Urinary bladder (tissue), 3 donors: ENCODE measurements at regions not wholly inside any gene's neighbourhood (a gene's known extent, or its start where the extent isn't known, plus 50 kb on each side); places are given as distances from the start of the nearest gene placed in this dataset.

Experiments used
- DNase-seq: peaks from one replicate; pipeline ENCODE4 v3.0.0-alpha.2; 2015; ENCODE audit errors: extremely low spot score
- H3K27ac ChIP-seq: one replicate; pipeline ENCODE4 v1.5.1; 2013; ENCODE audit warnings: low read depth, mild to moderate bottlenecking, moderate library complexity
- H3K36me3 ChIP-seq: one replicate; pipeline ENCODE4 v1.6.1; 2013; ENCODE audit warnings: mild to moderate bottlenecking, moderate library complexity; ENCODE audit not compliant: insufficient read depth
- H3K4me1 ChIP-seq: one replicate; pipeline ENCODE4 v1.6.1; 2013; ENCODE audit warnings: mild to moderate bottlenecking, moderate library complexity; ENCODE audit not compliant: insufficient read depth
- H3K4me3 ChIP-seq: one replicate; pipeline ENCODE4 v1.5.1; 2013; ENCODE audit warnings: low read depth, low read length
- WGBS: extraction: QIAGEN DNeasy Blood & Tissue Kit; methylation state at CpG from one replicate; pipeline ENCODE4 v1.1.7; 2013; 5-methylcytosine and 5-hydroxymethylcytosine counted together
- donor health status: healthy with polysubstance abuse.
- donor health status: healthy.

- H3K4me3 ChIP-seq: no peak overlapping the region
- H3K4me1 ChIP-seq: no peaks in the 10 kb centered on the region
- H3K36me3 ChIP-seq: no peaks in the 10 kb centered on the region
- no peak for DNase-seq
- H3K27ac ChIP-seq: no peak overlapping the region
These were observed 195.9 kb upstream of the PMFBP1 start for GRCh38 chr16:72367851-72368250.

- WGBS: 58% methylated on average over 3 of the region's 3 CpGs
- Histone ChIP-seq H3K27ac (no peak overlapping the region), H3K36me3 (no peaks in the 10 kb centered on the region), H3K4me3 (no peak overlapping the region), H3K4me1 (no peaks in the 10 kb centered on the region)
- no peak for DNase-seq
These were observed 191.0 kb upstream of the PMFBP1 start for GRCh38 chr16:72362973-72363372.

GRCh38 chr16:72362476-72362875, 190.5 kb upstream of the PMFBP1 start:
- Histone ChIP-seq H3K4me1 (no peaks in the 10 kb centered on the region), H3K36me3 (no peaks in the 10 kb centered on the region), H3K27ac (no peak overlapping the region), H3K4me3 (no peak overlapping the region)
- 89% methylated on average over 4 of the region's 4 CpGs for WGBS
- DNase-seq: no peak

GRCh38 chr16:72357910-72358309, 186.0 kb upstream of the PMFBP1 start:
- Histone ChIP-seq H3K27ac (no peak overlapping the region), H3K4me1 (no peaks in the 10 kb centered on the region), H3K36me3 (no peaks in the 10 kb centered on the region), H3K4me3 (no peak overlapping the region)
- WGBS: 49% methylated on average over 6 of the region's 6 CpGs
- no peak for DNase-seq

GRCh38 chr16:72355561-72355960, 183.6 kb upstream of the PMFBP1 start:
- no peak for DNase-seq
- H3K27ac ChIP-seq: no peak overlapping the region
- 95% methylated on average over 2 of the region's 2 CpGs for WGBS
- H3K4me1 ChIP-seq: no peaks in the 10 kb centered on the region
- no peaks in the 10 kb centered on the region for H3K36me3 ChIP-seq
- no peak overlapping the region for H3K4me3 ChIP-seq

GRCh38 chr16:72349719-72350118, 177.8 kb upstream of the PMFBP1 start:
- Histone ChIP-seq H3K36me3 (no peaks in the 10 kb centered on the region), H3K4me3 (no peak overlapping the region), H3K4me1 (no peaks in the 10 kb centered on the region), H3K27ac (no peak overlapping the region)
- WGBS: 89% methylated on average over 3 of the region's 3 CpGs
- no peak for DNase-seq

GRCh38 chr16:72332926-72333325, 161.0 kb upstream of the PMFBP1 start:
- Histone ChIP-seq H3K4me1 (no peaks in the 10 kb centered on the region), H3K36me3 (no peaks in the 10 kb centered on the region), H3K4me3 (no peak overlapping the region), H3K27ac (no peak overlapping the region)
- DNase-seq: no peak
- WGBS: 71% methylated on average over 2 of the region's 2 CpGs

- no peak overlapping the region for H3K27ac ChIP-seq
- no peaks in the 10 kb centered on the region for H3K4me1 ChIP-seq
- no peaks in the 10 kb centered on the region for H3K36me3 ChIP-seq
- 88% methylated on average over 7 of the region's 7 CpGs for WGBS
- DNase-seq: no peak
- H3K4me3 ChIP-seq: no peak overlapping the region
These were observed 152.6 kb upstream of the PMFBP1 start for GRCh38 chr16:72324578-72324977.

- H3K27ac ChIP-seq: no peak overlapping the region
- no peaks in the 10 kb centered on the region for H3K4me1 ChIP-seq
- DNase-seq: no peak
- 24% methylated on average over 2 of the region's 2 CpGs for WGBS
- no peak overlapping the region for H3K4me3 ChIP-seq
- H3K36me3 ChIP-seq: no peaks in the 10 kb centered on the region
These were observed 145.5 kb upstream of the PMFBP1 start for GRCh38 chr16:72317446-72317845.

- no peak for DNase-seq
- Histone ChIP-seq H3K4me1 (no peaks in the 10 kb centered on the region), H3K36me3 (no peaks in the 10 kb centered on the region), H3K4me3 (no peak overlapping the region), H3K27ac (no peak overlapping the region)
- 73% methylated on average over 2 of the region's 2 CpGs for WGBS
These were observed 141.9 kb upstream of the PMFBP1 start for GRCh38 chr16:72313903-72314302.

- Histone ChIP-seq H3K36me3 (no peaks in the 10 kb centered on the region), H3K4me1 (no peaks in the 10 kb centered on the region), H3K4me3 (no peak overlapping the region), H3K27ac (no peak overlapping the region)
- DNase-seq: no peak
- WGBS: 33% methylated on average over 4 of the region's 4 CpGs
These were observed 140.9 kb upstream of the PMFBP1 start for GRCh38 chr16:72312828-72313227.

- Histone ChIP-seq H3K4me1 (no peaks in the 10 kb centered on the region), H3K4me3 (no peak overlapping the region), H3K36me3 (no peaks in the 10 kb centered on the region), H3K27ac (no peak overlapping the region)
- WGBS: 48% methylated on average over 2 of the region's 2 CpGs
- no peak for DNase-seq
These were observed 139.5 kb upstream of the PMFBP1 start for GRCh38 chr16:72311426-72311825.

GRCh38 chr16:72309001-72309400, 137.0 kb upstream of the PMFBP1 start:
- 72% methylated on average over 4 of the region's 4 CpGs for WGBS

GRCh38 chr16:72308396-72308795, 136.4 kb upstream of the PMFBP1 start:
- Histone ChIP-seq H3K27ac (no peak overlapping the region), H3K36me3 (no peaks in the 10 kb centered on the region), H3K4me1 (no peaks in the 10 kb centered on the region), H3K4me3 (no peak overlapping the region)
- DNase-seq: no peak

More at GRCh38 chr16:72309001-72309400, 137.0 kb upstream of the PMFBP1 start:
- Histone ChIP-seq H3K36me3 (no peaks in the 10 kb centered on the region), H3K27ac (no peak overlapping the region), H3K4me1 (no peaks in the 10 kb centered on the region), H3K4me3 (no peak overlapping the region)
- DNase-seq: no peak

- DNase-seq: no peak
- no peak overlapping the region for H3K4me3 ChIP-seq
- 49% methylated on average over 2 of the region's 2 CpGs for WGBS
- H3K4me1 ChIP-seq: no peaks in the 10 kb centered on the region
- no peaks in the 10 kb centered on the region for H3K36me3 ChIP-seq
- H3K27ac ChIP-seq: no peak overlapping the region
These were observed 130.4 kb upstream of the PMFBP1 start for GRCh38 chr16:72302332-72302731.
